Mesenchymal stem cell (in vitro differentiated cells and primary cell): ENCODE measurements at regions not wholly inside any gene's neighbourhood (a gene's known extent, or its start where the extent isn't known, plus 50 kb on each side); places are given as distances from the start of the nearest gene placed in this dataset.

ENCODE experiments used
- DNase-seq: peaks from one replicate; pipeline ENCODE4 v3.0.0-alpha.2; 2013
- H2AFZ ChIP-seq: one replicate; pipeline ENCODE4 v1.6.1; 2013; ENCODE audit warnings: low read depth, mild to moderate bottlenecking, control low read depth, inconsistent platforms, low read length, moderate library complexity
- H2AK5ac ChIP-seq: 2 replicates; pipeline ENCODE4 v1.6.1; 2013; ENCODE audit warnings: low read length, moderate library complexity, mild to moderate bottlenecking, inconsistent platforms; ENCODE audit not compliant: severe bottlenecking
- H2BK120ac ChIP-seq: one replicate; pipeline ENCODE4 v1.6.1; 2013; ENCODE audit warnings: low read depth, mild to moderate bottlenecking, inconsistent platforms, low read length, moderate library complexity
- H2BK12ac ChIP-seq, 2 experiments: one replicate each; pipeline ENCODE4 v1.6.1; 2013; ENCODE audit warnings: inconsistent platforms in 2 of 2, low read length in 2 of 2, mild to moderate bottlenecking in 2 of 2, moderate library complexity in 2 of 2, control low read depth in 1 of 2
- H2BK15ac ChIP-seq: one replicate; pipeline ENCODE4 v1.6.1; 2013; ENCODE audit warnings: mild to moderate bottlenecking, low read depth, inconsistent platforms; ENCODE audit not compliant: poor library complexity, severe bottlenecking
- H2BK5ac ChIP-seq: 2 replicates; pipeline ENCODE4 v1.6.1; 2013; ENCODE audit warnings: low read depth, mild to moderate bottlenecking, low read length, control low read depth, inconsistent platforms; ENCODE audit not compliant: poor library complexity, severe bottlenecking
- H3K14ac ChIP-seq, 2 experiments: one replicate each; pipeline ENCODE4 v1.6.1; 2013; ENCODE audit warnings: inconsistent platforms in 2 of 2, low read length in 2 of 2, control low read depth in 1 of 2, mild to moderate bottlenecking in 1 of 2, moderate library complexity in 1 of 2
- H3K18ac ChIP-seq, 2 experiments: one replicate each; pipeline ENCODE4 v1.6.1; 2013; ENCODE audit warnings: inconsistent platforms in 2 of 2, low read length in 2 of 2, control low read depth in 1 of 2, low read depth in 1 of 2, mild to moderate bottlenecking in 1 of 2
- H3K23ac ChIP-seq, 2 experiments: one replicate each; pipeline ENCODE4 v1.6.1; 2013; ENCODE audit warnings: inconsistent platforms in 2 of 2, low read length in 2 of 2, mild to moderate bottlenecking in 2 of 2, moderate library complexity in 2 of 2, control low read depth in 1 of 2
- H3K27ac ChIP-seq: 2 replicates; pipeline ENCODE4 v1.5.1; 2013; ENCODE audit warnings: mild to moderate bottlenecking, moderate library complexity, low read length, control low read depth, inconsistent platforms; ENCODE audit not compliant: poor library complexity, severe bottlenecking
- H3K27me3 ChIP-seq, 2 experiments: 2 replicates each; pipeline versions ENCODE4 v1.6.1 to v1.7.0; 2013; ENCODE audit warnings: low read length in 2 of 2, mild to moderate bottlenecking in 2 of 2, moderate library complexity in 2 of 2, control low read depth in 1 of 2, inconsistent platforms in 1 of 2; ENCODE audit not compliant: control insufficient read depth in 1 of 2, insufficient read depth in 1 of 2
- H3K36me3 ChIP-seq, 2 experiments: 2 replicates each; pipeline versions ENCODE4 v1.6.1 to v1.7.0; 2013; ENCODE audit warnings: low read length in 2 of 2, control low read depth in 1 of 2, inconsistent platforms in 1 of 2, low read depth in 1 of 2, mild to moderate bottlenecking in 1 of 2; ENCODE audit not compliant: insufficient read depth in 2 of 2, control insufficient read depth in 1 of 2
- H3K4ac ChIP-seq, 2 experiments: one replicate each; pipeline ENCODE4 v1.6.1; 2013; ENCODE audit warnings: inconsistent platforms in 2 of 2, low read length in 2 of 2, mild to moderate bottlenecking in 2 of 2, moderate library complexity in 2 of 2, control low read depth in 1 of 2, low read depth in 1 of 2
- H3K4me1 ChIP-seq: 2 replicates; pipeline ENCODE4 v1.6.1; 2013; ENCODE audit warnings: low read depth, low read length, control low read depth; ENCODE audit not compliant: control insufficient read depth, insufficient read depth
- H3K4me2 ChIP-seq: 2 replicates; pipeline ENCODE4 v1.6.1; 2013; ENCODE audit warnings: low read length, mild to moderate bottlenecking, inconsistent platforms; ENCODE audit not compliant: poor library complexity, severe bottlenecking
- H3K4me3 ChIP-seq, 2 experiments: 2 replicates each; pipeline versions ENCODE4 v1.5.1 to v1.7.0; 2013; ENCODE audit warnings: low read length in 2 of 2, mild to moderate bottlenecking in 2 of 2, control low read depth in 1 of 2, low read depth in 1 of 2; ENCODE audit not compliant: insufficient read depth in 1 of 2
- H3K79me1 ChIP-seq: replicated peaks from 2 replicates; pipeline ENCODE4 v1.6.1; 2013; ENCODE audit warnings: mild to moderate bottlenecking, control low read depth, low read length, inconsistent platforms; ENCODE audit not compliant: poor library complexity, severe bottlenecking
- H3K9ac ChIP-seq: 2 replicates; pipeline ENCODE4 v1.7.0; 2013; ENCODE audit warnings: mild to moderate bottlenecking, low read length, moderate library complexity
- H3K9me3 ChIP-seq: 2 replicates; pipeline ENCODE4 v1.7.0; 2013; ENCODE audit warnings: mild to moderate bottlenecking, low read length; ENCODE audit not compliant: control insufficient read depth
- H4K8ac ChIP-seq: one replicate; pipeline ENCODE4 v1.6.1; 2013; ENCODE audit warnings: inconsistent platforms, mild to moderate bottlenecking, low read length, moderate library complexity
- H4K91ac ChIP-seq: one replicate; pipeline ENCODE4 v1.6.1; 2013; ENCODE audit warnings: mild to moderate bottlenecking, low read length, inconsistent platforms
- WGBS: methylation state at CpG from one replicate; pipeline ENCODE4 v1.1.7; 2013; ENCODE audit warnings: mixed read lengths; 5-methylcytosine and 5-hydroxymethylcytosine counted together

DNA sequence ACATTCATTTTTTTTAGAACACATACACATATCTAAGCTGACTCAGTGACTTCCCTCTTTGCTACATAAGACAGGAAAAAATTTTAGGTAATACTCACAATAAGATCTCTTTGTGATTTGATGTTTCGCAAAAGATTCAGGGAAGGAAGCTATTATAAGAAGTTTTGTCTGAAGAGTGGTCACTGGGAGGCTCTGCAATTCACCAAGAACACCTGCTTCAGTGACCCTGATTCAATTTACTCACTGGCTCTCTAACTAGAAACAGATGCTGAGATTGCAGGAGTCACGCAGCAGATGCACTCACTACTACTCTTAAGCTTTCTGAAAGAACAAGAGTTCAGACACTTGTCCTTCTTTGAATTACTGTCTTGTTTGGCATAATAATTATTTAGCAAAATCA, 193.6 kb upstream of the DDI1 start:
- no peak overlapping the region for H2AFZ ChIP-seq
- no peaks in the 10 kb centered on the region for H3K4me1 ChIP-seq
- no peak overlapping the region for H2BK5ac ChIP-seq
- H3K4me3 ChIP-seq: no peak overlapping the region
- H2BK120ac ChIP-seq: no peak overlapping the region
- H3K36me3 ChIP-seq: no peaks in the 10 kb centered on the region
- no CpG with 5 or more reads among the region's 2 CpGs for WGBS
- no peak overlapping the region for H3K27ac ChIP-seq
- no peaks in the 10 kb centered on the region for H3K27me3 ChIP-seq
- no peaks in the 10 kb centered on the region for H3K9me3 ChIP-seq
- H3K23ac ChIP-seq: no peak overlapping the region
- H3K9ac ChIP-seq: no peak overlapping the region
- H3K79me1 ChIP-seq: no peaks in the 10 kb centered on the region
- H2BK15ac ChIP-seq: no peak overlapping the region
- peak; percentile 6 for DNase-seq
- no peak overlapping the region for H4K8ac ChIP-seq
- H2BK12ac ChIP-seq: no peak overlapping the region
- no peak overlapping the region for H3K18ac ChIP-seq
- H3K14ac ChIP-seq: no peak overlapping the region
- H3K4me2 ChIP-seq: no peak overlapping the region
- no peak overlapping the region for H4K91ac ChIP-seq
- H2AK5ac ChIP-seq: no peak overlapping the region
- H3K4ac ChIP-seq: no peak overlapping the region

DNA sequence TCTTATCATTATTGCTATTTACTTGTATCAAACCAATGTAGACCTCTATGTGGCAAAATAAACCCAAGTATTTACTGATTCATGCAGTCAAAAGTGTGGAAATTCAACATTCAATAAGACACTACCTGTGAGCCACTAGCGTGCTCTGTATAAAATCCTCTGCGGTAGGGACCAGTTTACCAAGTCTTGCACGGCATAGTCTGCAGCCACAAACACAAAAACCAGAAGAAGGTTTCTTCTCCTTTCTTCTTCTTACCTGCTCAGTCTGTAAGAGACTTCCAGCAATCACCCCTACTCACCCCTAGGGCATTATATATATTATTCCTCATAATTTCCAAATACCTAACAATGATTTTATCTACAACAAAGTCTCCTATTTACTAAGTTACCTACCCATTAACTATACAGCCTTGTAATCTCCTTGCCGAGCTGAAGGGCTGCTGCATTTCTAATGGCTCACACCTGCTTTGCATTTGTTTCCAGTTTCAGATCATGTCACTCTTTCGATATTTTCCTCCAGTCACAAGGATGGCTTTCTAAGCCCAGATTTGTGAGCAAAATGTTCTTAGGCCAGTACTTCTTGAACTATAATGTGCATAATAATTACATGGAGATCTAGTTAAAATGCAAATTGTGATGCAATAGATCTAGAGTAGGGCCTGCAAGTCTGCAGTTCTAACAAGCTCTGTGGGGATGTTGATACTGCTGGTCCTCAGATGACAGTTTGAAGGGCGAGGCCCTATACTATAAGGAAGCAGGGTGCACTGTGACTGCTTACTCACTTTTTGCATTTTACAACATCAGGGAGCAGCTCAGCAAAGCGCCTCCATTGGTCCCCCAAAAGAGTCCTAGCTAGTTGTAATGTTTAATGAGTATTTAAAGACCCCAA, 191.9 kb upstream of the DDI1 start:
- no peak overlapping the region for H2AFZ ChIP-seq
- H3K27ac ChIP-seq: no peak overlapping the region
- H2BK5ac ChIP-seq: no peak overlapping the region
- 77% methylated on average over 6 of the region's 7 CpGs for WGBS
- H2BK12ac ChIP-seq: no peak overlapping the region
- no peaks in the 10 kb centered on the region for H3K79me1 ChIP-seq
- no peak overlapping the region for H3K4me3 ChIP-seq
- no peak overlapping the region for H2BK120ac ChIP-seq
- H3K9ac ChIP-seq: no peak overlapping the region
- no peaks in the 10 kb centered on the region for H3K27me3 ChIP-seq
- no peak overlapping the region for H4K8ac ChIP-seq
- H3K36me3 ChIP-seq: no peaks in the 10 kb centered on the region
- no peak overlapping the region for H4K91ac ChIP-seq
- no peak overlapping the region for H3K18ac ChIP-seq
- peaks cover 2% of the 10 kb centered on the region for H3K4me1 ChIP-seq
- no peak overlapping the region for H3K14ac ChIP-seq
- H3K9me3 ChIP-seq: no peaks in the 10 kb centered on the region
- H3K4ac ChIP-seq: no peak overlapping the region
- H2BK15ac ChIP-seq: no peak overlapping the region
- H2AK5ac ChIP-seq: no peak overlapping the region
- H3K23ac ChIP-seq: no peak overlapping the region
- H3K4me2 ChIP-seq: no peak overlapping the region
- DNase-seq: no peak

DNA sequence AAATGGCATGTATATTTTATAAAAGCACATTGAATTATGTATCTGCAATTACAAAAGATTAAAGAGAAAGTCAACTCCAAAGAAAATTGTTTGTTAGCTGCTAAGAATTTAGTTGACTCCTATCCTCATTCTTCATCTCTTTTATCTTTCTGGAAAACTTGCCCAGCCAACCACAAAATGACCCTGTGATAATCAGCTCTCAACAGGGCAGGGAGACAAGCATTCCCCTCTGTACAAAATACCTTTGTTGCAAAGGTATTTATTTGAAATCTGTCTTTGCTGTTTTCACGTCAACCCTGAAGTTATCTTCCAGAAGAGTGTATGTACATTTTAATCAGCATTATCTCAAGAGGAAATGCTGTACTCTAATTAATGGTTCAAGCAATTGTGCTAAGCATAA, 191.1 kb upstream of the DDI1 start:
- H3K79me1 ChIP-seq: no peaks in the 10 kb centered on the region
- no peak overlapping the region for H2BK5ac ChIP-seq
- WGBS: no CpG with 5 or more reads among the region's 1 CpG
- no peak for DNase-seq
- no peak overlapping the region for H3K4ac ChIP-seq
- no peak overlapping the region for H4K91ac ChIP-seq
- no peak overlapping the region for H3K27ac ChIP-seq
- H2BK12ac ChIP-seq: no peak overlapping the region
- no peak overlapping the region for H2AFZ ChIP-seq
- H3K23ac ChIP-seq: no peak overlapping the region
- no peak overlapping the region for H2AK5ac ChIP-seq
- H3K27me3 ChIP-seq: no peaks in the 10 kb centered on the region
- H3K4me2 ChIP-seq: no peak overlapping the region
- no peak overlapping the region for H4K8ac ChIP-seq
- no peak overlapping the region for H2BK15ac ChIP-seq
- no peaks in the 10 kb centered on the region for H3K36me3 ChIP-seq
- no peak overlapping the region for H3K4me3 ChIP-seq
- no peak overlapping the region for H2BK120ac ChIP-seq
- H3K9me3 ChIP-seq: no peaks in the 10 kb centered on the region
- peaks cover 2% of the 10 kb centered on the region for H3K4me1 ChIP-seq
- H3K9ac ChIP-seq: no peak overlapping the region
- H3K14ac ChIP-seq: no peak overlapping the region
- H3K18ac ChIP-seq: no peak overlapping the region

DNA sequence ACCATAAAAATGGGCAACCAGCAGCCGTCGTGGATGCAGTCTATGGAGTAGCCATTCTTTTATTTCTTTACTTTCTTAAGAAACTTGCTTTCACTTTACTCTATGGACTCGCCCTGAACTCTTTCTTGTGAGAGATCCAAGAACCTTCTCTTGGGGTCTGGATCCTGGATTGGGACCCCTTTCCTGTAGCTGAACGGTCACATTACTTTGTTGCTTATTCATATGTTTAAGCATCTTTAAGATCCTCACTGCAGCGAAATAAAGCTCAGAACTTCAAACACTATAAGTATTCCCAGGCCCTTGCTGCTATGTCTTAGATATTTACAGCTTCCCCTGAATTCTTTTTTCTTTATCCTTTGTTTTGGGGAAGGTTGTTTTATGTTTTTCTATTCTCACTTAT, 187.8 kb upstream of the DDI1 start:
- Histone ChIP-seq H3K4me2 (no peak overlapping the region), H3K9me3 (no peaks in the 10 kb centered on the region), H3K27me3 (no peaks in the 10 kb centered on the region), H4K8ac (no peak overlapping the region), H3K14ac (no peak overlapping the region), H2BK5ac (no peak overlapping the region), H3K36me3 (no peaks in the 10 kb centered on the region), H3K79me1 (no peaks in the 10 kb centered on the region), H3K9ac (no peak overlapping the region), H3K4me1 (peaks cover 5% of the 10 kb centered on the region), H2BK120ac (no peak overlapping the region), H2AK5ac (no peak overlapping the region), H3K4me3 (no peak overlapping the region), H3K27ac (no peak overlapping the region), H4K91ac (no peak overlapping the region), H2BK12ac (no peak overlapping the region), H2AFZ (no peak overlapping the region), H2BK15ac (no peak overlapping the region), H3K4ac (no peak overlapping the region), H3K18ac (no peak overlapping the region), H3K23ac (no peak overlapping the region)
- no peak for DNase-seq
- 94% methylated on average over 4 of the region's 5 CpGs for WGBS
